NCI-H2107 treated with DMSO at 0.1 percent for 48 hours (cell line): ENCODE measurements at regions not wholly inside any gene's neighbourhood (a gene's known extent, or its start where the extent isn't known, plus 50 kb on each side); places are given as distances from the start of the nearest gene placed in this dataset.
"Not testable (repeated sequence)": the region's sequence is repeated elsewhere in the genome, so short reads cannot be mapped to it uniquely, and the experiment has no call there.

Experiments used
- DNase-seq: peaks from one replicate; lab custom pipeline; 2025; ENCODE audit not compliant: unreplicated experiment; lab: John Stamatoyannopoulos, UW

- DNase-seq, result no peak
These were observed 50.9 kb upstream of the PTPDC1 start for GRCh38 chr9:94033383-94033782.

- no peak for DNase-seq
These were observed 52.3 kb upstream of the PTPDC1 start for GRCh38 chr9:94031946-94032345.

DNA sequence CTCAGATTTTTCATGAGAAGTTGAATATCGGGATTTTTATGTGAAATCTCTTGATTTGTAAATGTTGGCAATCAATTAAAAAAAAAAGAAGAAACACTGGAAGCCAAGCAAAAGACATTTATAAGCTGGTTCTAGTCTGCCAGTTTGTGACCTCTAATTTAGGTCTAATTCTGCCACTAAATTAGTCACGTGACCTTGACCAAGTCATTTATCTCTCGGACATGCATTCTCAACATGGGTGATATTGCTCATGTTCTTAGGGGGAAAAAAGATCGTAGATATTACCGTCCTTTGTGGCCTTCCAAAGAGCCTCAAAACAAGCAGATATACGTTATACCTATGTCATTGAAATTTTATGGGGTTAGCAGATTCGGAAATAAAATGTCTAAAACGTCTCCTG is 52.9 kb upstream of the PTPDC1 start:
- no peak for DNase-seq

- DNase-seq, result peak; percentile 37
These were observed 53.7 kb upstream of the PTPDC1 start for GRCh38 chr9:94030318-94031179.

GRCh38 chr9:94029932-94030317 is 54.3 kb upstream of the PTPDC1 start:
- no peak for DNase-seq

DNA sequence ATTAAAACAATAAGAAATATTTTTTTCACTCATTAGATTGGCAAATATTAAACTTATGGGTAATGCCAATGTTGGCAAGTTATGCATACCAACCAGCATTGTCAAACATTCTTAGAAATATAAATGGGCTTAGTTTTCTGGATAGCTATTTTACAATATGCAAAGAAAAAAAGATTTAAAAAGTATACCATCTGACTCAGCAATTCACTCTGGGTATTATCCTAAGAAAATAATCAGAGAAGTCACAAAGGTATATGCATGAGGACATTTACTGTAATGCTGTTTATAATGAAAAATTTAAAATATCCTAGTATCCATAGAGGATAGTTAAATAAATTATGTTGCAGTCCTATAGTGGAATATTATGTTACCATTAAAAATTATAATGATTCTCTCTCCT is 57.4 kb upstream of the PTPDC1 start:
- no peak for DNase-seq

GRCh38 chr9:94022476-94022875 is 61.8 kb upstream of the PTPDC1 start:
- not testable (repeated sequence) for DNase-seq

DNA sequence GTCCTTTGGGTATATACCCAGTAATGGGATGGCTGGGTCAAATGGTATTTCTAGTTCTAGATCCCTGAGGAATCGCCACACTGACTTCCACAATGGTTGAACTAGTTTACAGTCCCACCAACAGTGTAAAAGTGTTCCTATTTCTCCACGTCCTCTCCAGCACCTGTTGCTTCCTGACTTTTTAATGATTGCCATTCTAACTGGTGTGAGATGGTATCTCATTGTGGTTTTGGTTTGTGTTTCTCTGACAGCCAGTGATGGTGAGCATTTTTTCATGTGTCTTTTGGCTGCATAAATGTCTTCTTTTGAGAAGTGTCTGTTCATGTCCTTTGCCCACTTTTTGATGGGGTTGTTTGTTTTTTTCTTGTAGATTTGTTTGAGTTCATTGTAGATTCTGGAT is 63.4 kb upstream of the PTPDC1 start:
- DNase-seq, result not testable (repeated sequence)

- no peak for DNase-seq
These were observed 63.5 kb upstream of the BARX1 start for GRCh38 chr9:94018628-94019027.

GRCh38 chr9:94017939-94018531 is 62.9 kb upstream of the BARX1 start:
- no peak for DNase-seq

DNA sequence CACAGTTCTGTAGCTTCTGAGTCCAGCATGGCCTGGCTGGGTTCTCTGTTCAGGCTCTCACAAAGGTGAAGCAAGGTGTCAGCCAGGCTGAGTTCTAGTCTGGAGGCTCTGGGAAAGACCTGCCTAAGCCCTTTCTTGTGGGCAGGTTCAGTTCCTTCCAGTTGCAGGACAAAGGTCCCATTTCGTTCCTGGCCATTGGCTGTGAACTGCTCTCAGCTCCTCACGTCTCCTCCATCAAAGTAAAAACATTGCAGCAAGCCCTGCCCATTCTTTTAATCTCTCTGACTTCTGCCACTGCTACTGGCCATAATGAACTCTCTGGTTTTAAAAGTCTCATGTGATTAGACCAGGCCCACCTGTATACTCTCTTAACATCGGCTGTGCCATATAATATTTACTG is 61.6 kb upstream of the BARX1 start:
- no peak for DNase-seq

- peak; percentile 70 for DNase-seq
These were observed 59.8 kb upstream of the BARX1 start for GRCh38 chr9:94014920-94015319.

DNA sequence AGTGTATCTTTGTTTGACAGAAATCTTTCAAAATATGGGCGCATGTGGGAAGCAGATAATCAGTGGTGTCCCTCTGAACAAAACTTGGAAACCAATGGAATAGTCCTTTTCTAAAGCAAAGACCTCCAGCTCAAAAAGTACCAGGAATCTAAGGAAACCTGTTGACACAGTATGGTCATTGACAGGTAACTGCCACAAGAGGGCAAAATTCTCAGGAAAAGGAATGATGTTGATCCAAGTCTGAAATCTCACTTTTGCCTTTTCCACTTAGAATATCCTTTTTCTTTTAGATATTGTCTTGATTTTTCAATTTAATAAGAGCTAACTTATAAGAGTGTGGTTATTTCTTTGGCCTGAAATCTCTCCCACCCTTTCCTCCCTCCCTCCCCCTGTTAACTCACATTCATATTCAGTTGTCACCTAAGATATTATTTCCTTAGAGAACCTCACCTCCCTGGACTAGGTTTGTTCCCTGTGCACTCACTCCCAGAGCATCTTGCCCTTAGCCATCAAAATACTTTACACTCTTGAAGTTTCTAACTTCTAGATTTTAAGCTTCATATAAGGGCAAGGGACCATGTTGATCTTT is 59.0 kb upstream of the BARX1 start:
- DNase-seq, result peak; percentile 3

DNA sequence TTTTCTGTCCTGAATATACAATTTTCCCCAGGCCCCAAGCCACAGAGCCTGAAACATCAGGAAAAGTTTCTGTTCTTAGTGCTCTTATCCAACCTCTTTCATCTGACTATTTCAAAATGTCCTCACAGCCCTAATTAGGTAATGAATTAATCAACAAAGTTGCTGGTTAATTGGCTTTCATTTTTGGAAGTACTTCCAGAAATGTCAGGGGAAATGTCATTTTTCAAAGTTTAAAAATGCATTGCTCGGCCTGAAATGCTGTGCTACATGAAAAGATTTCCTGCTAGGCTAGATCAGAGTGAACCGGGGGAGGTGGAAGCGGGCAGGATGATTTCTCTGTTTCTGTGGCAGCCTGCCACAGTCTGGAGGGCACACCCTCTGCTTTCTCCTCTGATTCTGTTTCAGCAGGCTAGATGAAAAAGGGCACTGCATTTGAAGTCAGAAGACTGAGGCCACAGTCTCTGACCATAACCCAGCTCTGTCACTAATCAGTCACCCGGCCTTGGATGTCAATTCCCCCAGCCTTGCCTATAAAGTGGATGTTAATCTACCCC is 55.9 kb upstream of the BARX1 start:
- no peak for DNase-seq

- no peak for DNase-seq
These were observed 50.2 kb upstream of the BARX1 start for GRCh38 chr9:94005272-94005901.
